Cardiac muscle cell (in vitro differentiated cells and primary cell): ENCODE measurements at regions not wholly inside any gene's neighbourhood (a gene's known extent, or its start where the extent isn't known, plus 50 kb on each side); places are given as distances from the start of the nearest gene placed in this dataset.

ENCODE experiments used
- DNase-seq, 2 donors: peaks; one replicate each; pipeline versions ENCODE4 v3.0.0 to v3.0.0-alpha.2; 2010 to 2017; ENCODE audit warnings: low read depth in 1 of 2, low spot score in 1 of 2
- H3K27ac ChIP-seq: fragments of 200-600 bp; sonication (generic); 2 replicates; pipeline ENCODE4 v1.5.1; 2016
- H3K27me3 ChIP-seq: fragments of 200-600 bp; sonication (generic); 2 replicates; pipeline ENCODE4 v1.6.0; 2016; ENCODE audit warnings: control low read depth
- H3K36me3 ChIP-seq: fragments of 200-600 bp; sonication (generic); 2 replicates; pipeline ENCODE4 v1.5.1; 2016; ENCODE audit warnings: control low read depth
- H3K4me1 ChIP-seq: fragments of 200-600 bp; sonication (generic); 2 replicates; pipeline ENCODE4 v1.8.1; 2017; ENCODE audit warnings: low read depth, mild to moderate bottlenecking, mixed run types
- H3K4me3 ChIP-seq: fragments of 200-600 bp; sonication (generic); 2 replicates; pipeline ENCODE4 v1.5.1; 2016; ENCODE audit warnings: mild to moderate bottlenecking
- H3K9me3 ChIP-seq: fragments of 200-600 bp; sonication (generic); 2 replicates; pipeline ENCODE4 v1.5.1; 2017; ENCODE audit warnings: low read depth, mild to moderate bottlenecking, control low read depth
- TF ChIP-seq, protein P1 (sequence below): IDR thresholded peaks from 2 replicates; pipeline ENCODE4 v1.5.1; 2012; ENCODE audit warnings: low read depth, mild to moderate bottlenecking, low read length

DNA sequence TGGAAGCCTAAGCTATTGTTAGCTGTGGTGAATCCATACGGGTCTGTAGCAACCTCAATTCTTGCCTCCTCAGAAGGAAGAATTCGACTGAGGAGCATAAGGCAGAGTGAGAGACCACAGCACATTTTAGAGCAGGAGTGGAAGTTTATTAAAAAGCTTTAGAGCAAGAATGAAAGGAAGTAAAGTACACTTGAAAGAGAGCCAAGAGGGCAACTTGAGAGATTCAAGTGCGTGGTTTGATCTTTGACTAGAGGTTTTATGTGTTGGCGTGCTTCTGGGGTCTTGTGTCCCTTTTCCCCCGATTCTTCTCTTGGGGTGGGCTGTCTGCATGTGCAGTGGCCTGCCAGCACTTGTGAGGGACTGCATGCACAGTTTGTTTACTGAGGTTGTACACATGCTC lies 880.6 kb upstream of the INTU start:
- no peak for DNase-seq
- no peaks in the 10 kb centered on the region for H3K36me3 ChIP-seq
- H3K4me1 ChIP-seq = peaks cover 18% of the 10 kb centered on the region
- TF ChIP-seq, protein P1, sequence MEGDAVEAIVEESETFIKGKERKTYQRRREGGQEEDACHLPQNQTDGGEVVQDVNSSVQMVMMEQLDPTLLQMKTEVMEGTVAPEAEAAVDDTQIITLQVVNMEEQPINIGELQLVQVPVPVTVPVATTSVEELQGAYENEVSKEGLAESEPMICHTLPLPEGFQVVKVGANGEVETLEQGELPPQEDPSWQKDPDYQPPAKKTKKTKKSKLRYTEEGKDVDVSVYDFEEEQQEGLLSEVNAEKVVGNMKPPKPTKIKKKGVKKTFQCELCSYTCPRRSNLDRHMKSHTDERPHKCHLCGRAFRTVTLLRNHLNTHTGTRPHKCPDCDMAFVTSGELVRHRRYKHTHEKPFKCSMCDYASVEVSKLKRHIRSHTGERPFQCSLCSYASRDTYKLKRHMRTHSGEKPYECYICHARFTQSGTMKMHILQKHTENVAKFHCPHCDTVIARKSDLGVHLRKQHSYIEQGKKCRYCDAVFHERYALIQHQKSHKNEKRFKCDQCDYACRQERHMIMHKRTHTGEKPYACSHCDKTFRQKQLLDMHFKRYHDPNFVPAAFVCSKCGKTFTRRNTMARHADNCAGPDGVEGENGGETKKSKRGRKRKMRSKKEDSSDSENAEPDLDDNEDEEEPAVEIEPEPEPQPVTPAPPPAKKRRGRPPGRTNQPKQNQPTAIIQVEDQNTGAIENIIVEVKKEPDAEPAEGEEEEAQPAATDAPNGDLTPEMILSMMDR = no peak
- H3K4me3 ChIP-seq = no peak overlapping the region
- H3K27ac ChIP-seq = no peak overlapping the region
- H3K27me3 ChIP-seq = no peaks in the 10 kb centered on the region
- H3K9me3 ChIP-seq = no peaks in the 10 kb centered on the region

- Histone ChIP-seq H3K4me3 (no peak overlapping the region), H3K27ac (no peak overlapping the region), H3K9me3 (no peaks in the 10 kb centered on the region), H3K4me1 (peaks cover 18% of the 10 kb centered on the region), H3K36me3 (no peaks in the 10 kb centered on the region), H3K27me3 (no peaks in the 10 kb centered on the region)
- TF ChIP-seq, protein P1 = no peak
- DNase-seq = no peak
Observed at GRCh38 chr4:126752702-126753101, 880.1 kb upstream of the INTU start.

- DNase-seq = no peak
- Histone ChIP-seq H3K4me1 (peaks cover 18% of the 10 kb centered on the region), H3K27ac (no peak overlapping the region), H3K36me3 (no peaks in the 10 kb centered on the region), H3K4me3 (no peak overlapping the region), H3K27me3 (no peaks in the 10 kb centered on the region), H3K9me3 (no peaks in the 10 kb centered on the region)
- TF ChIP-seq, protein P1 = no peak
Observed at GRCh38 chr4:126753592-126753991, 879.2 kb upstream of the INTU start.

DNA sequence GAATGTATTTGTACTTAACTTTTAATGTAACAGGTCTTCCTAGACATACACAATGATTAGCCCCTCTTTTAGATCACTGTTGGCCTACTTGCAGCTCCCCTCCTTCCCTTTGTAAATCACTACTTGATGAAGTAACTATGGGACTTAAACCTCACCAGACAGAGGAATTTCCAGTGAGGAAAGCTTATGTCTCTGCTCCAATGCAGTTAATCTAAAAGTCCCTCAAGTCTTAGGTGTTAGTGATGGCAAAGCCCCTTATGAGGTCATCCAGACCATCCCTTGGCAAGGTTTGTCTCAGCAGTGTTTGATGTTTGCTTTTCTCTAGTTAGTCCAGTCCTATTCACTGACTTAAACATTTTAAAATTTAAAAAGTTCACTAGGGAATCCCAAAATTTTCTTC lies 877.3 kb upstream of the INTU start:
- Histone ChIP-seq H3K27me3 (no peaks in the 10 kb centered on the region), H3K36me3 (no peaks in the 10 kb centered on the region), H3K9me3 (no peaks in the 10 kb centered on the region), H3K4me3 (no peak overlapping the region), H3K27ac (no peak overlapping the region), H3K4me1 (peaks cover 15% of the 10 kb centered on the region)
- no peak for DNase-seq
- TF ChIP-seq, protein P1 = no peak

- Histone ChIP-seq H3K27ac (no peak overlapping the region), H3K36me3 (no peaks in the 10 kb centered on the region)
Observed at GRCh38 chr4:126756050-126756829, 876.5 kb upstream of the INTU start.

More at GRCh38 chr4:126756050-126756829, 876.5 kb upstream of the INTU start:
- no peaks in the 10 kb centered on the region for H3K9me3 ChIP-seq
- H3K4me3 ChIP-seq = no peak overlapping the region
- DNase-seq = no peak
- peaks cover 9% of the 10 kb centered on the region for H3K4me1 ChIP-seq
- TF ChIP-seq, protein P1 = no peak
- H3K27me3 ChIP-seq = no peaks in the 10 kb centered on the region
